Inflammatory macrophage treated with lipopolysaccharide for 4 hours (primary cell): ENCODE measurements at regions not wholly inside any gene's neighbourhood (a gene's known extent, or its start where the extent isn't known, plus 50 kb on each side); places are given as distances from the start of the nearest gene placed in this dataset.
A peak's percentile ranks its signal among the peaks of the same experiment; 100 is the strongest.
"Not testable (repeated sequence)": the region's sequence is repeated elsewhere in the genome, so short reads cannot be mapped to it uniquely, and the experiment has no call there.

ENCODE experiments used
- DNase-seq: peaks from one replicate; pipeline ENCODE4 v3.0.0-alpha.2; 2020

DNA sequence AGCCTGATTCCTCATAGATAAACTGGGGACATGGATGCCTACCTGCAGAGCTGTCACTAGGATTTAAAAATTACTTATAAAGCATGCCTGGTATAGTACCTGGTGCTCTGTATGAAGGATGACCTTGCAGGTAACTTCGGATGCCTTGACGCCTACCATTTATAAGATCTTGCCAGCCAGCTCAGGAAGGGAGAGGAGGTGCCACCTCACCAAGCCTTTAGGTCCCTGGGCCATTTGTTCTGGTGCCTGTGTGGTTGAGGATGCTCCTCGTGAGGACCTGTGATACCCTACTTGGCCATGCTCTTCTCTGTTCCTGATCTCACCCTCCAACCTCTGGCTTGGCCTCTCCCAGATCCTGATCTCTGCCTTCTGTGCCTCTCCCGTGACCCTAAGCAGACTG lies 85.2 kb downstream of the FDX1 start:
- no peak for DNase-seq

DNA sequence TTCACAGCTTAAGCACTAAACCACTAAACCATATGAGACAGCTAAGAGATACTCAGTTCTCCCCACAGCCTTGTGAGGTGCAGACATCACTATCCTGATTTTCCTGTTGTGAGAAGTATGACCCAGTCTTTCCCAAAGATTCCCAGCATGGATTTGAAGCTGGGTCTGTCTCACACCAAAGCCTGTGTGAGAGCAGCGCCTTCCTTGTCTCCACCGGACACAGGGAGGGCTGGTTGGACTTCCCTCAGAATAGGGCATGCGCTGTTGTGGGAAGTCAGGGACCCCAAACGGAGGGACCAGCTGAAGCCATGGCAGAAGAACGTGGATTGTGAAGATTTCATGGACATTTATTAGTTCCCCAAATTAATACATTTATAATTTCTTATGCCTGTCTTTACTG lies 87.6 kb downstream of the FDX1 start:
- DNase-seq, result not testable (repeated sequence)

DNA sequence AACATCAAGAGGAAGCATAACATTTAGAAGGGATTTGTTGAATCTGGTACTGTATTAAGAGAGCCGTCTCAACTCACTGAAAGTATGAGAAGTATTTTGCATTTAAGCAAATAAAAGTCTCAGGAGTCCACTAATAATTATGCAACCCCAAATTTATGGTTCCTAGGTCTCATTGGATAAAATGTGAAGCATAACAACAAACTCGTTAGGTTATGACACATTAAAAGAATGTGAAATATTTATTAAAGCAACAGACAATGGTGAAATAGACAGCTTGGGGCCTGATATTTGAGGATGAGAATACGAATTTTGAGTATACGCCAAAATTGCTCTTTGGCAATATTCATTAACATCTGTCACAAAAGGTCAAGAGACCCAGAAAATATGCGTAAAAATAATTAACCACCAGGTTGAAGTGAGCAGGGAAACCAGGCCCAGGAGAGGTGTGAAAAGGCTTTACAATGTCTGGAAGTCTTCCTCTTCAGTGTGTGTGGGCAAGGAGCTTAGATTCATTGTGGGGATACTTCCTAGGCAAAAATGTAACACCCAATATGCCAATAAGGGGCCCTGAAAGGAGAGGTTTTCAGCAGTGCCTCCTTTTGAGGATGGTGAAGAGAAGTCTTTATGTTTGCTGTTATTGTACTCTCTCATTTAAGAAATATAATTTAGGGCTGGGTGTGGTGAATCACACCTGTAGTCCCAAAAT lies 89.2 kb downstream of the FDX1 start:
- DNase-seq, result no peak

DNA sequence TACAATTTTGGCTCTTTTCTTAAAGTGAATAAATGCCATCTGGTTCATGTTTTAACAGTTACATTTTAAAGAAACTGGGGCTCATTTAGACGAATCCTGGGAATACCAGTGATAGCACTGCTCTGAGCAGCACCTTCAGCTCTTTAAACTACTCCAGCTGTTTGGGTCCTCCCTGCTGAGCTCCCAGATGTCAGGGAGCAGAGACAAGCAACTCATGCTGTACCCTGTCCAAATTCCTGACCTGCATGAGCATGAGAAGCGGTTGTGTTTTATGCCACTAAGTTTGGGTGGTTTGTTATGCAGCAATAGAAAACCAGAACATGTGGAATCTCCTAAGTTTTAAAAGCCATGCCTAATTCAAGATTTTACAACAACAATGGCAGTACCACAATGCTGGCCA lies 90.0 kb downstream of the FDX1 start:
- no peak for DNase-seq

DNA sequence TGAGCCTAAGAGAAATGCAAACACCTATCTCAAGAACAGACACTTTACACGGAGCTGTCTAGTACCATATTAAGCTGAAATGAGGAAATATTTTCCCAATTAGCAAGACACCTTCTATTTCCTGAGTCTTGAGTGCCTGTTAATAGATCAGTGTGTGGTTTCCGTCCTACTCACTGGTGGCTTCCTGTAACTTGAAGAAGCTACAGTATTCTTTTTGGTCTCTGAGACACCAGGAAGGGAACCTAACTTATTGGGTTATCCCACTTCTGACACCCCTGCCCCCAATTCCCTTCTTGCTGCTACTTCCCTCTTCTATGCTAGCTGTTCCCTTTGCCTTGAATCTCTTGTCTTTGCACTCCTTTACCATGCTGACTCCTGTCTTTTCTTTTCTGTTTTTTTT lies 92.7 kb downstream of the FDX1 start:
- DNase-seq, result peak; percentile 11

DNA sequence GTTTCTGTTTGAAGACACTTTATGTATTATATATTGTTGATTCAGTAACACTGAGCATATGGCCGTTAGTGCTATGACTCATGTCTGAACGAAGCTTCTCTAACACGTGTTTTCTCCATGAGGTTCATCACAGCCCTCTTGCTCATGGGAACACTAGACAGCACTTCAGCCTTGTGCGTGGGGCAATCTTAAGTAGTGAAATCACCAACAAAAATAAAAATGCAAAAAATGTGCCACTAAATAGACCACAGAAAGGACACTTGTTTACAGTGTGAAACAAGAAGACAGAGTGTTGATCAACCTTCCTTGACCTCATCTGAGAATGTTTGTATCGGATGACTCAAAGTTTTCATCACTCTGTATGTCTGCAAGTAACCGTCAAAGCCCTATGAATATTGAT lies 94.5 kb downstream of the FDX1 start:
- peak; percentile 50 for DNase-seq

DNA sequence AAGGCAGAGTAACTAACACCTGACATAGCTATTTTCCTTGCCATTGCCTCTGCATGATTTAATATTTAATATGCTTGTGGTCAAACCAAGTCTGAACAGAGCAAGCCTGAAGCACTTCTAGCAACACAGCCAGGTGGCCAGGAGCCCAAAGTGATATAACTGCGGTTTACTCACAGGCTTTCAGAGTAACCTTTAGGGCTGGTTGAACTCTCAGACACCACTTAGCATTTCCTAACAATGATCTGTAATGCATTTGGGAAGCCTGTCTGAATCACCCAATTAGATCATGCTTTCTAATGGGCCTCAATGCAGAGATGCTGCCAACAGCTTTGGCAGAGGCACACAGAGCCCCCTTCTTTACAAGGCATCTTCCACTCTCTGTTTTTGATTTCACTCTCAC lies 96.1 kb downstream of the FDX1 start:
- peak; percentile 49 for DNase-seq

DNA sequence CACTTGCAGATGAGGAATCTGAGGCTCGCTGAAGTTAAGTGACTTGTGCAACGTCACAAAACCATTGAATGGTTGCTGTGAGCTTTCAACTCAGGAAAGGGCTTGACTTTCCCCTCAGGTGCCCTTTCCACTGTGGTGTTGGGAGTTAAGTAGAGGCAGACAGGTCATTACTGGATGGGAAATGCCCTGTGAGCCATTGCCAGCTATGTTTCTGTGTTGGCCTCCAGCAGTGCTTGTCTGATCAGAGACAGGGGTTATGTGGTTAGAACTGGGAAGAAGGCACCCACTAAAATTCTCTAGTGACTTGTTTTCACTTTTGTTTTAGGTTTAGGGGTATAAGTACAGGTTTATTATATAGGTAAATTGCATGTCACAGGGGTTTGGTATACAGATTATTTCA lies 96.6 kb downstream of the FDX1 start:
- DNase-seq, result no peak
